ENCODE measurements at regions not wholly inside any gene's neighbourhood (a gene's known extent, or its start where the extent isn't known, plus 50 kb on each side); places are given as distances from the start of the nearest gene placed in this dataset.

DNA sequence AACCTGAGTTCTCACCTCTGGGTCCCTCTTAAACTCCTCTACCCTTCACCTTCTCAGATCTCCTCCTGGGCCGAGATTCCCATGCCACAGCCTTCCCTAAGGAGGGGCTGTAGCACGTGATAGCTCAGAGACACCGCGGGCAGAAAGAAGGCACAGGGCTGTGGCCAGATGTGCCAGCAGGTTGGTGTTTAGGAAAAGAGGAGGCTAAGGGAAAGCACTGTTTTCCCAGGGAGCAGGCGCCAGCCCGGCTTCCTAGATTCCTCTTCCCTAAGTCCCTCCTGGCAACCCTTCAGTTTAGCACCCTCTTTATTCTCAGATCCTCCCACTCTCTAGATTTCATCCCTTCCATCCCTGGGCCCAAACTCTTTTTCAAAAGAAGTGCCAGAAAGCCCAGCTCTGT lies 59.4 kb upstream of the CCNG1 start:
- TF ChIP-seq, protein P1, sequence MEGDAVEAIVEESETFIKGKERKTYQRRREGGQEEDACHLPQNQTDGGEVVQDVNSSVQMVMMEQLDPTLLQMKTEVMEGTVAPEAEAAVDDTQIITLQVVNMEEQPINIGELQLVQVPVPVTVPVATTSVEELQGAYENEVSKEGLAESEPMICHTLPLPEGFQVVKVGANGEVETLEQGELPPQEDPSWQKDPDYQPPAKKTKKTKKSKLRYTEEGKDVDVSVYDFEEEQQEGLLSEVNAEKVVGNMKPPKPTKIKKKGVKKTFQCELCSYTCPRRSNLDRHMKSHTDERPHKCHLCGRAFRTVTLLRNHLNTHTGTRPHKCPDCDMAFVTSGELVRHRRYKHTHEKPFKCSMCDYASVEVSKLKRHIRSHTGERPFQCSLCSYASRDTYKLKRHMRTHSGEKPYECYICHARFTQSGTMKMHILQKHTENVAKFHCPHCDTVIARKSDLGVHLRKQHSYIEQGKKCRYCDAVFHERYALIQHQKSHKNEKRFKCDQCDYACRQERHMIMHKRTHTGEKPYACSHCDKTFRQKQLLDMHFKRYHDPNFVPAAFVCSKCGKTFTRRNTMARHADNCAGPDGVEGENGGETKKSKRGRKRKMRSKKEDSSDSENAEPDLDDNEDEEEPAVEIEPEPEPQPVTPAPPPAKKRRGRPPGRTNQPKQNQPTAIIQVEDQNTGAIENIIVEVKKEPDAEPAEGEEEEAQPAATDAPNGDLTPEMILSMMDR (IDR thresholded peaks at IDR 0.05): no peak
- TF ChIP-seq, protein P2, sequence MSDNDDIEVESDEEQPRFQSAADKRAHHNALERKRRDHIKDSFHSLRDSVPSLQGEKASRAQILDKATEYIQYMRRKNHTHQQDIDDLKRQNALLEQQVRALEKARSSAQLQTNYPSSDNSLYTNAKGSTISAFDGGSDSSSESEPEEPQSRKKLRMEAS (IDR thresholded peaks at IDR 0.05): no peak
- no peak for TF ChIP-seq PHF8 (IDR thresholded peaks at IDR 0.05; ENCODE audit: borderline replicate concordance, low read depth)
- TF ChIP-seq TP53 (CRISPR knock-in tag; IDR thresholded peaks at IDR 0.05): no peak
- TF ChIP-seq, protein P3, sequence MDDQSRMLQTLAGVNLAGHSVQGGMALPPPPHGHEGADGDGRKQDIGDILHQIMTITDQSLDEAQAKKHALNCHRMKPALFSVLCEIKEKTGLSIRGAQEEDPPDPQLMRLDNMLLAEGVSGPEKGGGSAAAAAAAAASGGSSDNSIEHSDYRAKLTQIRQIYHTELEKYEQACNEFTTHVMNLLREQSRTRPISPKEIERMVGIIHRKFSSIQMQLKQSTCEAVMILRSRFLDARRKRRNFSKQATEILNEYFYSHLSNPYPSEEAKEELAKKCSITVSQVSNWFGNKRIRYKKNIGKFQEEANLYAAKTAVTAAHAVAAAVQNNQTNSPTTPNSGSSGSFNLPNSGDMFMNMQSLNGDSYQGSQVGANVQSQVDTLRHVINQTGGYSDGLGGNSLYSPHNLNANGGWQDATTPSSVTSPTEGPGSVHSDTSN (IDR thresholded peaks at IDR 0.05): no peak
- TF ChIP-seq BHLHE40 (IDR thresholded peaks at IDR 0.05; ENCODE audit: low read depth, low read length): no peak
